GM19372 (cell line): ENCODE measurements at regions not wholly inside any gene's neighbourhood (a gene's known extent, or its start where the extent isn't known, plus 50 kb on each side); places are given as distances from the start of the nearest gene placed in this dataset.

Experiments
- ATAC-seq: cut with Tn5 transposase; IDR thresholded peaks from one replicate; pipeline ENCODE4 v1.9.1; 2021; ENCODE audit warnings: mild to moderate bottlenecking, low read depth, moderate library complexity; ENCODE audit not compliant: unreplicated experiment

- ATAC-seq: no peak
These were observed 170.3 kb upstream of the ARRDC4 start for GRCh38 chr15:97790180-97790579.

- no peak for ATAC-seq
These were observed 168.4 kb upstream of the ARRDC4 start for GRCh38 chr15:97791824-97792792.

- ATAC-seq: no peak
These were observed 155.6 kb upstream of the ARRDC4 start for GRCh38 chr15:97804950-97805349.

GRCh38 chr15:97806766-97807165 is 153.7 kb upstream of the ARRDC4 start:
- ATAC-seq: no peak

GRCh38 chr15:97815835-97816234 is 144.7 kb upstream of the ARRDC4 start:
- no peak for ATAC-seq

GRCh38 chr15:97817276-97817890 is 143.1 kb upstream of the ARRDC4 start:
- no peak for ATAC-seq

GRCh38 chr15:97836003-97836402 is 124.5 kb upstream of the ARRDC4 start:
- no peak for ATAC-seq

- ATAC-seq: no peak
These were observed 122.6 kb upstream of the ARRDC4 start for GRCh38 chr15:97837896-97838295.

- ATAC-seq: no peak
These were observed 121.8 kb upstream of the ARRDC4 start for GRCh38 chr15:97838606-97839210.

- ATAC-seq: no peak
These were observed 120.0 kb upstream of the ARRDC4 start for GRCh38 chr15:97840501-97840900.

- ATAC-seq: no peak
These were observed 118.9 kb upstream of the ARRDC4 start for GRCh38 chr15:97841558-97841957.

GRCh38 chr15:97849183-97849582 is 111.3 kb upstream of the ARRDC4 start:
- ATAC-seq: no peak

GRCh38 chr15:97858296-97858695 is 102.2 kb upstream of the ARRDC4 start:
- ATAC-seq: no peak

- ATAC-seq: no peak
These were observed 98.8 kb upstream of the ARRDC4 start for GRCh38 chr15:97861529-97862260.

GRCh38 chr15:97866959-97867358 is 93.5 kb upstream of the ARRDC4 start:
- ATAC-seq: no peak

GRCh38 chr15:97867870-97868269 is 92.6 kb upstream of the ARRDC4 start:
- ATAC-seq: no peak

- no peak for ATAC-seq
These were observed 91.5 kb upstream of the ARRDC4 start for GRCh38 chr15:97868981-97869380.

GRCh38 chr15:97870771-97871170 is 89.7 kb upstream of the ARRDC4 start:
- ATAC-seq: no peak

- ATAC-seq: no peak
These were observed 86.4 kb upstream of the ARRDC4 start for GRCh38 chr15:97874139-97874538.

GRCh38 chr15:97875025-97875512 is 85.4 kb upstream of the ARRDC4 start:
- ATAC-seq: no peak
